Stimulated activated CD4-positive, alpha-beta T cell treated with anti-CD3 and anti-CD28 coated beads, Interleukin-1b, Interleukin-23, amount 100 ng/mL, for 48 hours (primary cell): ENCODE measurements at regions not wholly inside any gene's neighbourhood (a gene's known extent, or its start where the extent isn't known, plus 50 kb on each side); places are given as distances from the start of the nearest gene placed in this dataset.

Experiments
- DNase-seq: peaks from one replicate; pipeline ENCODE4 v3.0.0-alpha.2; 2020

GRCh38 chr2:45134014-45134413 is 124.8 kb upstream of the SIX2 start:
- no peak for DNase-seq

GRCh38 chr2:45132551-45132950 is 123.3 kb upstream of the SIX2 start:
- no peak for DNase-seq

- no peak for DNase-seq
These were observed 122.3 kb upstream of the SIX2 start for GRCh38 chr2:45131587-45131986.

DNA sequence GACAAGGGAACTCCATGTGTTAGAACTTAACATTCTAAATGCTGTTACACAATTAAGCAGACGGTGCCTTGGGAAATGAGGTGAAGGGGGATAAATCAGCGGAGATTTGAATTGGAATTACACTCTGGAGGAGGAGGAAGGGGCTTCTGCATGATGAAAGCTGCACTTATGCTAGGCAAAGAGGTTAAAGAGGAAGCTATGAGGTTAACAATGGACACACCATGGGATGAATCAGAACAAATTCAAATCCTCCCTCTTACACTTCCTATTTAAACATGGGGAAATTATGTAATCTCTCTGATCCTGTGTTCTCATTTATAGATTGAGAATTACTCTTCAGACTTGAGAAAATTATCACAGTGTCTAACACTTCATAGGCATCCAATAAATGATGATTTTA is 121.5 kb upstream of the SIX2 start:
- DNase-seq: no peak

GRCh38 chr2:45128580-45128997 is 119.3 kb upstream of the SIX2 start:
- no peak for DNase-seq

DNA sequence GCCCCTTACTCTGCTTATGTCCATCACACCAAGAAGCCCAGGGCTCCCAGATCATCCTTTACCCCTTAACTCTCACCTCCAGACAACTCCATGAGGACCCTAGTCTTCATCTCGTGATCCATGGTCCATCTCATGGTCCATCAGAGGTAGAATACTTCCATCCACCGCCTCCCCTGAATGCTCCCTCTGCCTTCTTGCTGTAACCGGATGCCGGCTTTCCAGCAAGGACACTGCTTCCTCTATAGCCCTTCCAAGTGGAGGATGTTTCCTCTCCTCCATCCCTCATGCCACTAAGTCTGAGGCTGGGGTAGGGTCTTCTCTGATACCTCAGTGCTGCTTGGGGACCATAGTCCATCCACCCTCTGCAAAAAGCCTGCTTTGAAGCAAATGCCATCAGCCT is 118.6 kb upstream of the SIX2 start:
- no peak for DNase-seq

DNA sequence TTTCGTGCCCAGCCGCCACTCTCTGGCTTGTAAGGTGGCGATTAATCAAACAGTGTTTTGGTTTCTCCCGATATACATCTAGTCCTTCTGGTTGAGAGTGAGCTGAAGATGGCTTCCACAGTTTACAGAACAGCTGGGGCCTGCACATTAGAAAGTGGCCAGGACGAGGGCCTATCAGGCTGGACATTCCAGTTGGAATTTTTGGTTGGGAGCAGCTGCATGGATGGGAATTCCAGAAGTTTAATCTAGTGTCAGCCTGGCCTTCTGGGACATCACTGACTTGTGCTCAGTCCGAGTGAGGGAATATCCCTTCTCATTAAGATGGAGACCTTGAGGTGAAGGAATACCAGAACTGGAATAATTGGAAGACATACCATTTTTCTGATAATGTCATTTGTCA is 118.1 kb upstream of the SIX2 start:
- no peak for DNase-seq

- DNase-seq: no peak
These were observed 116.0 kb upstream of the SIX2 start for GRCh38 chr2:45125232-45125631.

GRCh38 chr2:45124456-45124855 is 115.2 kb upstream of the SIX2 start:
- no peak for DNase-seq

DNA sequence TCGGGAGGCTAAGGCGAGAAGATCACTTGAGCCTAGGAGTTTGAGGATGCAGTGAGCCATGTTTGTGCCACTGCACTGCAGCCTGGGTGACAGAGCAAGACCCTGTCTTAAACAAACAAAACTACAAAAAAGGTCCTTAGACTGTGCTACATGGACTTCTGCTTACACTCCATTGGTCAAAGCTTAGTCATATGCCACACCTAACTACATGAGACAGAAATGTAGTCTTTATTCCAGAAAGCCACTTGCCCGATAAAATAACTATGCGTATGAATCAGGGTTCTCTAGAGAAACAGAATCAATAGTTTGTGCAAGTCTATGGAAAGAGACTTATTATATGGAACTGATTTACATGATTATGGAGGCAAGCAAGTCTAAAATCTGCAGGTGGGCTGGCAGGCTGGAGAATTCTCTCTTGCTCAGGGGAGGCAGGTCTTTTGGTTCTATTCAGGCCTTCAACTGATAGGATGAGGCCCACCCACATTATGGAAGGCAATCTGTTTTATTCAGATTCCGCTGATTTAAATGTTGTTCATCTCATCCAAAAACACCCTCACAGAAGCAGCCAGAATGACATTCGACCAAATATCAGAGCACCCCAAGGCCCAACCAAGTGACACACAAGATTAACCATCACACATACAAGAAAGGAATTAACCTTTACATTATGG is 114.4 kb upstream of the SIX2 start:
- DNase-seq: no peak

GRCh38 chr2:45123065-45123464 is 113.8 kb upstream of the SIX2 start:
- no peak for DNase-seq

DNA sequence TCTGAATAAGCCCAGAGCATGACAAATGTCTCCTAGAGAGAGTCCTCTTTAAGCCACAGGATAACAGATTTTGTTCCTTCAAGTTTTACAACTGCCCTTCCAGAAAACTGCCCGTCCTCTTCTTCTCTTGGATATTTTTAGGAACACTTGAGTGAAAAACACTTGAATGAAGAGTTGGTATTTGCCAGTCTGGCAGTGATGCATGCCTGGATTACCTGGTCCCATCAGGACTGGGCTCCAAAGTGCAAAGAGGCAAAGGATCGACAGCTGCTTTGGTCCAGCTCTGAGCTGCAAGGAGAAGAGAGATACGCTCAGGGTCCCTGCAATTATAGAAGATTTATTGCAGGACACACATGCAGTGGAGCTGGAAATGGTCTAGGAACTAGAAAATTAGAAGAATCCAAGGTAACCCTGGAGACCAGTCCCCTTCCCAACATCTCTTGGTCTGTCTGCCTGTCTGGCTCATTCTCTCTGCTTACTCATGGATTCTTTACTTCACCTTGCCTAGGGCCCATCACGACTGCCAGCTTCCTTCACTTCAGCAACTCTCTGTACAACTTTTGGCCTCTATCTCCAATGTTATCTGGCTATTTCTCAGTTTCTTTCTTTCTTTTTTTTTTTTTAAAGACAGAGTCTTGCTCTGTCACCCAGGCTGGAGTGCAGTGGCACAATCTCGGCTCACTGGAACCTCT is 112.1 kb upstream of the SIX2 start:
- no peak for DNase-seq

- DNase-seq: no peak
These were observed 111.3 kb upstream of the SIX2 start for GRCh38 chr2:45120546-45120945.

DNA sequence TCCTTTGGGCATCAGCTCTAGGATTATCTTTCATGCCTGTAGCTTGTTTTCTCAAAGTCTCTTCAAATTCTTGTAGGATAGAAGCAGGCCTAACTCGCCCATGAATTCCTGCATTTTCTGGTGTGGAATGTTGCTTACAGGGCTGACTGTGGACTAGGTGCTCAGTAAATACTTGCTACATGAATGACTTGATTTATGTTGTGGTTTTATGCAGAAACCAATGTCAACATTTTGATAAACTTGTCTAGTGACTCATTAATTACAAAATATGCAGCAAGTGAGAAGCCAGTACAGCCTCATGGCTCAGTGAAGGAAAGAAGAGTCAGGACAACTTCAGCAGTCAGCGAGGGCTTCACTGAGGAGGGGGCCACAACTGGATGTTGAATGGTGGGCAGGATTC is 110.6 kb upstream of the SIX2 start:
- DNase-seq: no peak

DNA sequence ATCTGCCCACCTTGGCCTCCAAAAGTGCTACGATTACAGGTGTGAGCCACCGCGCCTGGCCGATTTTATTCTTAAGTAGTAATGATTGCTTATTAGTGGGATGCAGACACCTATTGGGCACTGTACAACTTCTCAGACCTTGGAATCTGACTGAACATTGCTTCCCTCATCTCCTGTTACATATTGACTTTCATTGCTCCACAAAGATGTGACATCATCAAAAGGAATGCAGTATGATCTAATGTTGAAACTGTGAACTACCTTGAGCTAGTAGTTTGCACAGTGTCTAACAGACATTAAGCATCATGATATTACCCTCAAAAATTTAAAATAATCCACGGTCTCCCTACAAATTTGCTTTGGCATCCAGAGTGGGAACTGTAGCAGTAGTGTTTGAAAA is 109.8 kb upstream of the SIX2 start:
- DNase-seq: no peak

- no peak for DNase-seq
These were observed 108.1 kb upstream of the SIX2 start for GRCh38 chr2:45117383-45117782.

DNA sequence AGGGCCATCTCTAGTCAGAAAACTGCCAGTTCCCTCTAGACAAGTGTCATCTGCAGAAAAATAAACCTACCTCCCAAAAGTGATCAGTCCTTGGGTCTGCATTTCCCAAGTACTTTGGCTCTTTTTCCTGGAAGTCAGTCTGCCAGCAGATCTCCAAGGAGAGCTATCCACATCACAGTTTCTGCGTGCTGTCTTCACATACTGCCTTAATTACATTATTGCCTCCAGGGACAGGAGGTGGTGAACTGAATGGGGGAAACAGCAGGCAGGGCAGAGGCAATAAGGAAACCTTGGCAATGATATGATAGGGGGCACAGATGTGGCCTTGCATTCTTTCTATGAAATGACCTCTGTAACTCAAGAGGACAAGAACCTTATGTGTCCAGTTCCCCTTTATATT is 105.9 kb upstream of the SIX2 start:
- no peak for DNase-seq

- DNase-seq: no peak
These were observed 105.1 kb upstream of the SIX2 start for GRCh38 chr2:45114221-45114955.

DNA sequence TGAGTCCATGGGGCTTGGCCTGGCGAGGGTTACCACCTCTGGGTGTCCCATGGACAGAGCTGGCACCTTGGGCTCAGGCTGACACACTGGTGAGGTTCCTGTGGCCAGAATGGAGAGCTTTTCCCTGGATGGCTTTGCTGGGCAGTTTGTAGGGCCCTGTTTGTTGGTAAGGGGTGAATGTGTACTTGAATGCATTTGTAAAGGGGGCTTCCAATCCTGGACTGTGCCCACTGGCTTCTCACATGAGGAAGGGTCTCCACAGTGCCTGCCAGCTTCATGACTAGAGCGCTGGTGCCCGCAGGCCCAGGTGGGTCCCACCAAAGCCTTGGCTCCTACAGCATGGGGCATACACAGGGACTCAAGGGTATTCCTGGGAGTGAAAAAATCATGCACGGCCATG is 103.5 kb upstream of the SIX2 start:
- DNase-seq: no peak

DNA sequence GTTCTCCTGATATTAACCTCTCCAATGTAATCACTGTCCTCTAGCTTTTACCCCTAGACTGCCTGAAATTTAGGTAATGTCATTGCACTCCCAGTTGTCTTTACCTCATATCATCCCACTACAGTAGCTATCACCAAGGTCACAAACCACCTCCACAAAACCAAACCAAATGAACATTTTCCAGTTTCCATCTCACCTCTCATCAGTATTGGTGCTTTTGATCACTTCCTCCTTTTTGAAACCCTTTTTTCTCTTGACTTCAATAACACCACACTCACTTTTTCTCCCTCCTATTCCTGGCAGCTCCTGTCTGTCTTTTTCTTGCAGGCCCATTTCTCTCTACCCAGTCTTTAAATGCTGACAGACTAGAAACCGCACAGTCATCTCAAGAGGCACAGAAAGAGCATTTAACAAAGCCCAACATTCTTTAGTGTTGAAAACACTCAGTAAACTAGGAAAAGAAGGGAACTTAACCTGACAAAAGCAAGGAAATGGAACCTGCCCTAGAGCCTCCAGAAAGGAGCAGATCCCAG is 95.9 kb upstream of the SIX2 start:
- DNase-seq: no peak

- no peak for DNase-seq
These were observed 95.2 kb upstream of the SIX2 start for GRCh38 chr2:45104429-45104828.

DNA sequence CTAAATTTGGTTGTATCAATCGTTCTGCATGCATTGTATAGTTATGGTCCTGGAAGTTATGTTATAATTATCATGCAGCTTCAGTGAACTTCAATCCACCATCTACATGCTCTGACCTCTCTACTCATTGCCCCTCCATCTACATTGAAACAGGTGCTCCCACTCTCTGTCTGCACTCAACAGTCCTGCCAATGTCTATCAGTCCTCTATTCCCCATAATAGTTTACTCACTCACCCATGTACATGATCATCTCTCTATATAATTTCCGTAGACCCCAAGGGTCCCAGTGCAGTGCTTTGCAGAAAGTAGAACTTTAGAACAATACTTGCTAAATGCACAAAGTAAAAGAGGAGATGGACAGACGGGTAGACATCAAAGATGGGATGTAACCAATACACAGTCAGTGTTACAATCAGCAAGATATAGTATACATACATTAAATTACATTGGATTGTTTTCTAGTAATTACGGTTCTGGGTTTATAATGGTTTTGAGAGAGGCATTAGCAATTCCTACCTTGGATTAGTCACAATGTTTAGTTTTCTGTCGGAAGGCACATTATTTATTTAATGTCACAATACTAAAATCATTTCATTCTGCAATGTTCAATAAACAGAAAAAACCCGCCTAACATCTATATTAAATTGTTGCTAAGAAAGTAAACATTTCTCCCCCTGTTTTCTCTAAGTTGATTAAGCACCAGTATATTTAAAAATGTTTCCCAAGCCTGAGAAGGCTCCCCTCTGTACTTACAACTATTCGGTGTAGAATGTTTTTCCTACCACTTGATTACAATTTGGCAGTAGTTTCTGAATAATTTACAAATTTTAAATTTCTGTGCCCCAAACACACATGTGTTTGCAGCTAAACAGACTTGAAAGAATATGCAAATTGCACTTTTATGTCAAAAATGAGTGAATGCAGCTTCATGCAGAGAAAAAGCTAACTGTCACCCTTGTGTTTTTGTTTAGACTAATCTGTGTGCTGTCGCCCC is 94.4 kb upstream of the SIX2 start:
- no peak for DNase-seq
